Upper lobe of left lung (tissue), 4 donors: ENCODE measurements at regions not wholly inside any gene's neighbourhood (a gene's known extent, or its start where the extent isn't known, plus 50 kb on each side); places are given as distances from the start of the nearest gene placed in this dataset.

Source experiments
- CTCF ChIP-seq, 6 experiments: fragments of 450-650 bp in 4 of 6; fragments of 200-600 bp in 2 of 6; sonication (generic) in 2 of 6; IDR thresholded peaks; one replicate each; pipeline ENCODE4 v1.5.1; 2016 to 2019; ENCODE audit warnings: antibody characterized with exemption in 6 of 6
- POLR2A ChIP-seq, 4 donors: fragments of 450-650 bp; IDR thresholded peaks; one replicate each; pipeline ENCODE4 v1.5.1; 2016 to 2017; ENCODE audit warnings: antibody characterized with exemption in 4 of 4, mild to moderate bottlenecking in 2 of 4
- POLR2AphosphoS5 ChIP-seq, 2 donors: sonication (generic); formaldehyde crosslinking; IDR thresholded peaks; one replicate each; pipeline ENCODE4 v1.5.1; 2017; ENCODE audit warnings: antibody characterized with exemption in 2 of 2

GRCh38 chr4:129583868-129584267 lies 487.9 kb downstream of the C4orf33 start:
- TF ChIP-seq CTCF (IDR thresholded peaks at IDR 0.05) (no peak), POLR2A (IDR thresholded peaks at IDR 0.05) (no peak), POLR2AphosphoS5 (IDR thresholded peaks at IDR 0.05) (no peak)
